GM21737 (cell line): ENCODE measurements at regions not wholly inside any gene's neighbourhood (a gene's known extent, or its start where the extent isn't known, plus 50 kb on each side); places are given as distances from the start of the nearest gene placed in this dataset.

Experiments used
- ATAC-seq: cut with Tn5 transposase; IDR thresholded peaks from one replicate; pipeline ENCODE4 v1.9.1; 2021; ENCODE audit warnings: mild to moderate bottlenecking, moderate library complexity; ENCODE audit not compliant: unreplicated experiment

GRCh38 chr2:185145316-185146121, 547.2 kb downstream of the ZNF804A start:
- no peak for ATAC-seq

GRCh38 chr2:185147361-185147760, 549.0 kb downstream of the ZNF804A start:
- no peak for ATAC-seq

GRCh38 chr2:185152186-185152585, 553.9 kb downstream of the ZNF804A start:
- ATAC-seq: no peak

GRCh38 chr2:185161701-185162100, 563.4 kb downstream of the ZNF804A start:
- no peak for ATAC-seq

- ATAC-seq: no peak
These were observed 564.3 kb upstream of the FSIP2 start for GRCh38 chr2:185174353-185174752.

GRCh38 chr2:185179743-185180142, 558.9 kb upstream of the FSIP2 start:
- no peak for ATAC-seq

GRCh38 chr2:185181901-185182300, 556.7 kb upstream of the FSIP2 start:
- no peak for ATAC-seq

- ATAC-seq: no peak
These were observed 553.6 kb upstream of the FSIP2 start for GRCh38 chr2:185185044-185185443.

- ATAC-seq: no peak
These were observed 551.2 kb upstream of the FSIP2 start for GRCh38 chr2:185187421-185187820.

- no peak for ATAC-seq
These were observed 549.9 kb upstream of the FSIP2 start for GRCh38 chr2:185188656-185189055.

- ATAC-seq: no peak
These were observed 537.5 kb upstream of the FSIP2 start for GRCh38 chr2:185201063-185201462.

- no peak for ATAC-seq
These were observed 536.2 kb upstream of the FSIP2 start for GRCh38 chr2:185202381-185202780.

GRCh38 chr2:185202945-185203528, 535.6 kb upstream of the FSIP2 start:
- ATAC-seq: no peak

GRCh38 chr2:185208261-185208660, 530.3 kb upstream of the FSIP2 start:
- no peak for ATAC-seq

- no peak for ATAC-seq
These were observed 523.1 kb upstream of the FSIP2 start for GRCh38 chr2:185215497-185215896.

GRCh38 chr2:185219981-185220380, 518.6 kb upstream of the FSIP2 start:
- ATAC-seq: no peak

- no peak for ATAC-seq
These were observed 516.3 kb upstream of the FSIP2 start for GRCh38 chr2:185222311-185222710.

GRCh38 chr2:185227391-185227790, 511.2 kb upstream of the FSIP2 start:
- ATAC-seq: no peak

- ATAC-seq: no peak
These were observed 499.1 kb upstream of the FSIP2 start for GRCh38 chr2:185239491-185239890.

GRCh38 chr2:185240796-185241195, 497.8 kb upstream of the FSIP2 start:
- no peak for ATAC-seq

GRCh38 chr2:185241556-185241955, 497.0 kb upstream of the FSIP2 start:
- no peak for ATAC-seq

- no peak for ATAC-seq
These were observed 496.1 kb upstream of the FSIP2 start for GRCh38 chr2:185242462-185242861.

GRCh38 chr2:185245216-185245615, 493.4 kb upstream of the FSIP2 start:
- no peak for ATAC-seq
